H9 (cell line): ENCODE measurements at regions not wholly inside any gene's neighbourhood (a gene's known extent, or its start where the extent isn't known, plus 50 kb on each side); places are given as distances from the start of the nearest gene placed in this dataset.

Experiments used
- DNase-seq: peaks from one replicate; pipeline ENCODE4 v3.0.0-alpha.2; 2017
- H2AFZ ChIP-seq: one replicate; pipeline ENCODE4 v1.6.1; 2013; ENCODE audit warnings: mild to moderate bottlenecking, low read length, control low read depth, moderate library complexity
- H2AK5ac ChIP-seq: 2 replicates; pipeline ENCODE4 v1.6.1; 2013; ENCODE audit warnings: low read length, control low read depth, mixed read lengths; ENCODE audit not compliant: insufficient read length
- H2BK120ac ChIP-seq: one replicate; pipeline ENCODE4 v1.6.1; 2013; ENCODE audit warnings: low read depth, mild to moderate bottlenecking, low read length, control low read depth, inconsistent platforms; ENCODE audit not compliant: poor library complexity, severe bottlenecking
- H2BK12ac ChIP-seq: 2 replicates; pipeline ENCODE4 v1.6.1; 2013; ENCODE audit warnings: low read length, control low read depth, mixed read lengths, low read depth; ENCODE audit not compliant: insufficient read length
- H2BK15ac ChIP-seq: 2 replicates; pipeline ENCODE4 v1.6.1; 2013; ENCODE audit warnings: low read depth, low read length, control low read depth
- H2BK20ac ChIP-seq: one replicate; pipeline ENCODE4 v1.6.1; 2013; ENCODE audit warnings: low read depth, mild to moderate bottlenecking, low read length, control low read depth, inconsistent platforms; ENCODE audit not compliant: poor library complexity, severe bottlenecking
- H2BK5ac ChIP-seq: 2 replicates; pipeline ENCODE4 v1.6.1; 2013; ENCODE audit warnings: low read length, control low read depth, mixed read lengths; ENCODE audit not compliant: insufficient read length
- H3K14ac ChIP-seq: 2 replicates; pipeline ENCODE4 v1.6.1; 2013; ENCODE audit warnings: low read length, control low read depth; ENCODE audit not compliant: insufficient read depth
- H3K18ac ChIP-seq: 2 replicates; pipeline ENCODE4 v1.6.1; 2013; ENCODE audit warnings: low read depth, mild to moderate bottlenecking, mixed read lengths, low read length, control low read depth; ENCODE audit not compliant: insufficient read length
- H3K23ac ChIP-seq: 2 replicates; pipeline ENCODE4 v1.6.1; 2013; ENCODE audit warnings: low read length, control low read depth, mixed read lengths, low read depth; ENCODE audit not compliant: insufficient read length
- H3K23me2 ChIP-seq: 2 replicates; pipeline ENCODE4 v1.6.1; 2013; ENCODE audit warnings: low read depth, mild to moderate bottlenecking, mixed read lengths, low read length, control low read depth; ENCODE audit not compliant: insufficient read length, poor library complexity, severe bottlenecking
- H3K27ac ChIP-seq: 2 replicates; pipeline ENCODE4 v1.5.1; 2013; ENCODE audit warnings: low read length, control low read depth, mixed read lengths, low read depth; ENCODE audit not compliant: insufficient read length
- H3K27me3 ChIP-seq: 2 replicates; pipeline ENCODE4 v1.6.1; 2013; ENCODE audit warnings: low read length, control low read depth, inconsistent platforms; ENCODE audit not compliant: insufficient read depth
- H3K4ac ChIP-seq: 2 replicates; pipeline ENCODE4 v1.6.1; 2013; ENCODE audit warnings: low read depth, mild to moderate bottlenecking, control low read depth, inconsistent platforms, low read length, moderate library complexity
- H3K4me1 ChIP-seq: 2 replicates; pipeline ENCODE4 v1.6.1; 2013; ENCODE audit warnings: low read length, control low read depth, inconsistent platforms; ENCODE audit not compliant: insufficient read depth
- H3K4me2 ChIP-seq: 2 replicates; pipeline ENCODE4 v1.6.1; 2013; ENCODE audit warnings: low read length, control low read depth, mixed read lengths; ENCODE audit not compliant: insufficient read length, insufficient read depth
- H3K56ac ChIP-seq: 2 replicates; pipeline ENCODE4 v1.6.1; 2013; ENCODE audit warnings: low read depth, mild to moderate bottlenecking, mixed read lengths, low read length, control low read depth; ENCODE audit not compliant: insufficient read length
- H3K79me1 ChIP-seq: 2 replicates; pipeline ENCODE4 v1.6.1; 2013; ENCODE audit warnings: low read depth, mild to moderate bottlenecking, moderate library complexity, low read length, control low read depth, inconsistent platforms; ENCODE audit not compliant: insufficient read depth, poor library complexity, severe bottlenecking
- H3K79me2 ChIP-seq: 2 replicates; pipeline ENCODE4 v1.6.1; 2013; ENCODE audit warnings: low read length, control low read depth, inconsistent platforms; ENCODE audit not compliant: insufficient read depth
- H3K9ac ChIP-seq: 2 replicates; pipeline ENCODE4 v1.6.1; 2013; ENCODE audit warnings: low read length, control low read depth, mixed read lengths; ENCODE audit not compliant: insufficient read length; ENCODE audit errors: extremely low read depth
- H3K9me3 ChIP-seq: one replicate; pipeline ENCODE4 v1.6.1; 2013; ENCODE audit warnings: low read depth, low read length, inconsistent platforms; ENCODE audit not compliant: control insufficient read depth
- H3T11ph ChIP-seq: one replicate; pipeline ENCODE4 v1.6.1; 2013; ENCODE audit warnings: mild to moderate bottlenecking, low read length, control low read depth, inconsistent platforms
- H4K20me1 ChIP-seq: one replicate; pipeline ENCODE4 v1.6.1; 2013; ENCODE audit not compliant: control insufficient read depth, insufficient read length, insufficient read depth
- H4K5ac ChIP-seq: 2 replicates; pipeline ENCODE4 v1.6.1; 2013; ENCODE audit warnings: low read depth, mild to moderate bottlenecking, mixed read lengths, low read length, control low read depth; ENCODE audit not compliant: insufficient read length
- H4K8ac ChIP-seq: replicated peaks from 2 replicates; pipeline ENCODE4 v1.6.1; 2013; ENCODE audit warnings: low read length, control low read depth, mixed read lengths, low read depth; ENCODE audit not compliant: insufficient read length
- H4K91ac ChIP-seq: 2 replicates; pipeline ENCODE4 v1.6.1; 2013; ENCODE audit warnings: low read depth, mild to moderate bottlenecking, moderate library complexity, mixed read lengths, low read length, control low read depth; ENCODE audit not compliant: insufficient read length
- H3K27ac Mint-ChIP-seq, 3 experiments: 2 replicates in 2 of 3; 3 replicates in 1 of 3; pipeline ENCODE4 v1.8.0; 2020 to 2021; ENCODE audit warnings: mixed read lengths in 3 of 3, mild to moderate bottlenecking in 1 of 3, moderate library complexity in 1 of 3
- H3K27me3 Mint-ChIP-seq: 2 replicates; pipeline ENCODE4 v1.8.0; 2021; ENCODE audit warnings: low read depth, mild to moderate bottlenecking, moderate library complexity, mixed read lengths
- H3K36me3 Mint-ChIP-seq, 3 experiments: 2 replicates in 2 of 3; 3 replicates in 1 of 3; pipeline ENCODE4 v1.8.0; 2020 to 2021; ENCODE audit warnings: low read depth in 3 of 3, mixed read lengths in 3 of 3; ENCODE audit not compliant: insufficient read depth in 1 of 3
- H3K4me1 Mint-ChIP-seq, 2 experiments: 2 replicates each; pipeline ENCODE4 v1.8.0; 2020; ENCODE audit warnings: mixed read lengths in 2 of 2
- H3K4me3 Mint-ChIP-seq, 2 experiments: 2 replicates in 1 of 2; 3 replicates in 1 of 2; pipeline ENCODE4 v1.8.0; 2020 to 2021; ENCODE audit warnings: mild to moderate bottlenecking in 2 of 2, mixed read lengths in 2 of 2, moderate library complexity in 1 of 2
- H3K9me3 Mint-ChIP-seq, 2 experiments: 2 replicates in 1 of 2; 3 replicates in 1 of 2; pipeline ENCODE4 v1.8.0; 2020; ENCODE audit warnings: mild to moderate bottlenecking in 2 of 2, mixed read lengths in 2 of 2, moderate library complexity in 1 of 2
- CTCF ChIP-seq: fragments of 200-600 bp; sonication (generic); conservative IDR thresholded peaks from 3 replicates; pipeline ENCODE4 v1.8.0; 2021; ENCODE audit warnings: antibody characterized with exemption, mild to moderate bottlenecking
- WGBS: extraction: QIAGEN DNeasy Blood & Tissue Kit; methylation state at CpG from one replicate; pipeline ENCODE4 v1.1.7; 2013; ENCODE audit warnings: missing lambda C conversion rate, low lambda C conversion rate, mixed read lengths; ENCODE audit not compliant: insufficient read length; ENCODE audit errors: extremely low coverage; 5-methylcytosine and 5-hydroxymethylcytosine counted together

- Histone ChIP-seq H3K56ac (no peak overlapping the region), H3K79me2 (no peaks in the 10 kb centered on the region), H3K23me2 (no peaks in the 10 kb centered on the region), H2BK5ac (no peak overlapping the region), H4K91ac (no peak overlapping the region), H3K23ac (no peak overlapping the region), H4K20me1 (no peaks in the 10 kb centered on the region), H3K4ac (no peak overlapping the region), H4K5ac (no peak overlapping the region), H2BK20ac (no peak overlapping the region), H3K9me3 (no peaks in the 10 kb centered on the region), H2AK5ac (no peak overlapping the region), H3K79me1 (no peaks in the 10 kb centered on the region), H3K27me3 (no peaks in the 10 kb centered on the region), H2BK120ac (no peak overlapping the region), H3K9ac (no peak overlapping the region), H3K4me1 (no peaks in the 10 kb centered on the region), H3K27ac (no peak overlapping the region), H3K18ac (no peak overlapping the region), H3K4me2 (no peak overlapping the region), H4K8ac (no peak overlapping the region), H2AFZ (no peak overlapping the region), H3K14ac (no peak overlapping the region), H2BK12ac (no peak overlapping the region), H2BK15ac (no peak overlapping the region), H3T11ph (no peak overlapping the region)
- TF ChIP-seq CTCF = no peak
- H3K4me1 Mint-ChIP-seq = peaks cover 15 to 20% of the 10 kb centered on the region in 2 experiments
- no peak overlapping the region for H3K4me3 Mint-ChIP-seq
- peaks cover 3 to 6% of the 10 kb centered on the region in 2 experiments; a peak in 3 of 5 replicates for H3K9me3 Mint-ChIP-seq
- no peaks in the 10 kb centered on the region for H3K27me3 Mint-ChIP-seq
- no CpG with 5 or more reads among the region's 2 CpGs for whole genome bisulfite sequencing
- H3K27ac Mint-ChIP-seq = no peak overlapping the region
- DNase-seq = no peak
- peaks cover 0 to 8% (median 1%) of the 10 kb centered on the region in 3 experiments; a peak in 1 of 7 replicates for H3K36me3 Mint-ChIP-seq
Measured at GRCh38 chr7:81501220-81501619, 268.6 kb downstream of the HGF start.
